ENCODE measurements at regions not wholly inside any gene's neighbourhood (a gene's known extent, or its start where the extent isn't known, plus 50 kb on each side); places are given as distances from the start of the nearest gene placed in this dataset.

DNA sequence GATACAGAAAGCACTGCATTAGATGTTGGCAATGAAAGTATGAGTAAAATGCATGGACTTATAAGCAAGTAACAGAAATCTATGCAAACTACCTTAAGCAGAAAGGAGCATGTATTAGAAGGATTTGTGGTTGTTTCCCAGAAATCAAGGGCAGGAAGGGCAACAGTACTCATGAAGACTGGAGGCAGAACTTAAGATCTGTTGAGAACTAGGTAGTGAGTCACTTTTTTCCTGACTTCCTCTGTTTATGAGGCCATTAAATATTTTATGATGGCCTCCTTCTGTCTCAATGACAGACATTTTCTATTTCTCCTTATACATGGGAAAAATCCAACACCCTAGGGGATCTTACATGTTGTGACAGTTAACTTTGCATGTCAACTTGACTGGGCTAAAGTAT, 398.2 kb downstream of the MID1IP1 start:
- Histone ChIP-seq H3K4me3 (no peak overlapping the region), H3K27me3 (no peaks in the 10 kb centered on the region), H3K9me3 (no peaks in the 10 kb centered on the region), H3K4me1 (ENCODE audit: insufficient read depth) (no peaks in the 10 kb centered on the region), H3K27ac (no peak overlapping the region), H3K36me3 (no peaks in the 10 kb centered on the region)
- no peak for DNase-seq
- intact Hi-C loops (cut with DNase I) = no loop called here
- TF ChIP-seq, protein P1, sequence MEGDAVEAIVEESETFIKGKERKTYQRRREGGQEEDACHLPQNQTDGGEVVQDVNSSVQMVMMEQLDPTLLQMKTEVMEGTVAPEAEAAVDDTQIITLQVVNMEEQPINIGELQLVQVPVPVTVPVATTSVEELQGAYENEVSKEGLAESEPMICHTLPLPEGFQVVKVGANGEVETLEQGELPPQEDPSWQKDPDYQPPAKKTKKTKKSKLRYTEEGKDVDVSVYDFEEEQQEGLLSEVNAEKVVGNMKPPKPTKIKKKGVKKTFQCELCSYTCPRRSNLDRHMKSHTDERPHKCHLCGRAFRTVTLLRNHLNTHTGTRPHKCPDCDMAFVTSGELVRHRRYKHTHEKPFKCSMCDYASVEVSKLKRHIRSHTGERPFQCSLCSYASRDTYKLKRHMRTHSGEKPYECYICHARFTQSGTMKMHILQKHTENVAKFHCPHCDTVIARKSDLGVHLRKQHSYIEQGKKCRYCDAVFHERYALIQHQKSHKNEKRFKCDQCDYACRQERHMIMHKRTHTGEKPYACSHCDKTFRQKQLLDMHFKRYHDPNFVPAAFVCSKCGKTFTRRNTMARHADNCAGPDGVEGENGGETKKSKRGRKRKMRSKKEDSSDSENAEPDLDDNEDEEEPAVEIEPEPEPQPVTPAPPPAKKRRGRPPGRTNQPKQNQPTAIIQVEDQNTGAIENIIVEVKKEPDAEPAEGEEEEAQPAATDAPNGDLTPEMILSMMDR (IDR thresholded peaks at IDR 0.05) = no peak
- TF ChIP-seq EP300 (IDR thresholded peaks at IDR 0.05) = no peak
- no peak for TF ChIP-seq POLR2A (IDR thresholded peaks at IDR 0.05)

DNA sequence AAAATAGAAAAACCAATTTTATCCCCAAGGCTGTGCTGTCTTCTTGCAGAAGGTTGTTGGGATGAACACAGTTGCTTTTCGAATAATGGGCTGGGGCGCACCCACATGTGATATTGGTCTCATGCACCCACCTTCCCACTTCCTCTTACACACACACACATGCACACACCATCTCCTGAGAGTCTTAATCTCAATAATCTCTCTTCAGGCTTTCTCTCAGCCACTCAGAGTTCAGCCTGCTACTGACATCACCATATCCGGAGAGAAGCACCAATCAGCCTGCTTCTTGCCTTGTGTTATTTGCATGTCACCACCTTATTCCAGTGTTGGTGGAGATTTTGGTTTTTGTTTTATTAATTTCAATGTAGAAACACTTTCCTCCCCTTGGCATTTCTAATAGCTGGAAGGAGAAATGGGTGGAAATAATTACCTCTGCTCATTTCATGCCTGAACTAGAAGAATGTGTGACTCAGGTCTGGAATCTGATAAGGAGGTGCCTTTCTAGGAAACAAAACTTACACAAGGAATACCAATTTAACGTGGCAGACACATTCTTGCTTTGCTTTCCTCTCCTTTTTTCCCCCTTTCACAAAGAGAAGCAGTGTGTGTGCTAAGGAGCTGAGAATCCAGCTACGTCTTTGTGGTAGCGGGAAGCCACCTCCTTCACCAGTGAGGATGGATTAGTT, 400.2 kb downstream of the MID1IP1 start:
- H3K27me3 ChIP-seq = no peaks in the 10 kb centered on the region
- intact Hi-C loops (cut with DNase I) = no loop called here
- H3K4me3 ChIP-seq = no peak overlapping the region
- no peak overlapping the region for H3K27ac ChIP-seq
- H3K4me1 ChIP-seq (ENCODE audit: insufficient read depth) = no peaks in the 10 kb centered on the region
- TF ChIP-seq EP300 (IDR thresholded peaks at IDR 0.05) (no peak), POLR2A (IDR thresholded peaks at IDR 0.05) (no peak)
- TF ChIP-seq, protein P1 (IDR thresholded peaks at IDR 0.05) = no peak
- 74 to 82% (median 75%) methylated on average over 6 of the region's 6 CpGs for WGBS, 3 donors
- no peaks in the 10 kb centered on the region for H3K9me3 ChIP-seq
- no peak for DNase-seq
- no peaks in the 10 kb centered on the region for H3K36me3 ChIP-seq

DNA sequence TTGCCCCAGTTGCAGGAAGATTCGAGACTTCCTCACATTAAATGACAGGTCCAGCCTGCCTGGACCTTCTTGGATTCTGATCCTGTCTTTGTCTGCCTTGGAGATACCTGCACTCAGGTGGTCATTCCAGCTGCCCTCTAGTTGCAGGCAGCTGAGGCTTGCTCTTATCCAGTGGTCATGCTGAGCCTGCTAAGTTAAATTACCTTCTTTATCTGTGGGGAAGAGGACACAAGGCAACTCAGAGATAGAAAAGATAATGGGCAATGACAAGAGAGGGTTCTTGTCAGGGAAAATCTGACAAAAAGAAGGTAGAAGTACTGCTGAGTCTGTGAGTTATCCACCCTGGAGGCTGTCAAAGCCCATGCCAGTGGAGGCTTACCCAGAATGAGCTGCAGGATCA, 401.4 kb downstream of the MID1IP1 start:
- DNase-seq = no peak
- WGBS, 3 donors = 45 to 66% (median 52%) methylated on average over 1 of the region's 1 CpG
- no peak overlapping the region for H3K4me3 ChIP-seq
- no peaks in the 10 kb centered on the region for H3K27me3 ChIP-seq
- intact Hi-C loops (cut with DNase I) = no loop called here
- no peak overlapping the region for H3K27ac ChIP-seq
- H3K36me3 ChIP-seq = no peaks in the 10 kb centered on the region
- H3K4me1 ChIP-seq (ENCODE audit: insufficient read depth) = no peaks in the 10 kb centered on the region
- no peaks in the 10 kb centered on the region for H3K9me3 ChIP-seq
- TF ChIP-seq POLR2A (IDR thresholded peaks at IDR 0.05) (no peak), EP300 (IDR thresholded peaks at IDR 0.05) (no peak)
- TF ChIP-seq, protein P1 (IDR thresholded peaks at IDR 0.05) = no peak

DNA sequence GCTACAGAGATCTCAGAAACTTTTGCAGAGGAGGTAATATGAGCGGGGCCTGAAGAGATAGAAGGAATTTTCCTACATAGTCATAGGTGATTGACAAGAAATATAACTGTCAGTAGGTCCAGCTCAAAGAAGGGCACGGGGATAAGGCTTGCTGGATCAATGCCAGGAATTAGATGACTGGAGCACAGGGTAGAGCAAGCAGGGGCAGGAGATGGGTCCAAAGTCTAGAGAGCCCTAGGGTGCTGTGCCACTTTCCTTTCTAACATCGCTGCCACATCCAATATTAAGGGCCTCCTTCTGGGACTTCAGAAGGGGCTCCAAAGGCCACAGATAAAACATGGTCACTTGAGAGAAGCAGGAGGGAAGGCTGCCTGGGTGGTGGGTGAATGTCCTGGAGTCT, 402.2 kb downstream of the MID1IP1 start:
- DNase-seq = no peak
- Histone ChIP-seq H3K27me3 (no peaks in the 10 kb centered on the region), H3K9me3 (no peaks in the 10 kb centered on the region), H3K27ac (no peak overlapping the region), H3K36me3 (no peaks in the 10 kb centered on the region), H3K4me1 (ENCODE audit: insufficient read depth) (no peaks in the 10 kb centered on the region), H3K4me3 (no peak overlapping the region)
- WGBS, 3 donors = 58 to 67% (median 61%) methylated on average over 3 of the region's 3 CpGs
- TF ChIP-seq POLR2A (IDR thresholded peaks at IDR 0.05) (no peak), EP300 (IDR thresholded peaks at IDR 0.05) (no peak)
- TF ChIP-seq, protein P1 (IDR thresholded peaks at IDR 0.05) = no peak
- intact Hi-C loops (cut with DNase I) = no loop called here

Measured in ovary (tissue), 7 donors.